ENCODE measurements at regions not wholly inside any gene's neighbourhood (a gene's known extent, or its start where the extent isn't known, plus 50 kb on each side); places are given as distances from the start of the nearest gene placed in this dataset.

DNA sequence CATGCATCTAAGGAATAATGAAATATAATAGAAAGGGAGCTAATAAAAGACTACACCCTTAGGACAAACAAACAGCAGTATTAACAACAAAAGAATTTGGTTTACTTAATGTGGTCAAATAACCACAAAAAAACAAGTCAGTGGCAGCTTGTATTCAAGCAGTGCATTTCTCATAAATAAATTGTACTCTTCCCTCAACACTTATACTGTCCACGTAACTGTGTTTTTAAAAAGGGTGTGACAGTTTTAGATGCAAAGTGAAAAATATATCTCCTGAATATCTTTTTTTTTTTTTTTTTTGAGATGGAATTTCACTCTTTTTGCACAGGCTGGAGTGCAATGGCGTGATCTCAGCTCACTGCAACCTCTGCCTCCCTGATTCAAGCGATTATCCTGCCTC is 698.2 kb upstream of the CADM2 start:
- no peak for TF ChIP-seq POLR2A (IDR thresholded peaks at IDR 0.05)
- TF ChIP-seq, protein P1, sequence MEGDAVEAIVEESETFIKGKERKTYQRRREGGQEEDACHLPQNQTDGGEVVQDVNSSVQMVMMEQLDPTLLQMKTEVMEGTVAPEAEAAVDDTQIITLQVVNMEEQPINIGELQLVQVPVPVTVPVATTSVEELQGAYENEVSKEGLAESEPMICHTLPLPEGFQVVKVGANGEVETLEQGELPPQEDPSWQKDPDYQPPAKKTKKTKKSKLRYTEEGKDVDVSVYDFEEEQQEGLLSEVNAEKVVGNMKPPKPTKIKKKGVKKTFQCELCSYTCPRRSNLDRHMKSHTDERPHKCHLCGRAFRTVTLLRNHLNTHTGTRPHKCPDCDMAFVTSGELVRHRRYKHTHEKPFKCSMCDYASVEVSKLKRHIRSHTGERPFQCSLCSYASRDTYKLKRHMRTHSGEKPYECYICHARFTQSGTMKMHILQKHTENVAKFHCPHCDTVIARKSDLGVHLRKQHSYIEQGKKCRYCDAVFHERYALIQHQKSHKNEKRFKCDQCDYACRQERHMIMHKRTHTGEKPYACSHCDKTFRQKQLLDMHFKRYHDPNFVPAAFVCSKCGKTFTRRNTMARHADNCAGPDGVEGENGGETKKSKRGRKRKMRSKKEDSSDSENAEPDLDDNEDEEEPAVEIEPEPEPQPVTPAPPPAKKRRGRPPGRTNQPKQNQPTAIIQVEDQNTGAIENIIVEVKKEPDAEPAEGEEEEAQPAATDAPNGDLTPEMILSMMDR (IDR thresholded peaks at IDR 0.05) = no peak
